ENCODE measurements at regions not wholly inside any gene's neighbourhood (a gene's known extent, or its start where the extent isn't known, plus 50 kb on each side); places are given as distances from the start of the nearest gene placed in this dataset.

- WGBS, 2 donors, result 89 to 95% methylated on average over 4 of the region's 4 CpGs
- DNase-seq (peak; percentile 44 to 59), ATAC-seq (ENCODE audit: low FRiP score in 2 of 2) (peak in 1 of 2 donors; percentile 32)
- TF ChIP-seq CTCF (IDR thresholded peaks at IDR 0.05) (peak in 2 of 6 experiments; percentile 5 to 28), EP300 (IDR thresholded peaks at IDR 0.05) (no peak)
- peaks cover 0 to 5% (median 0%) of the 10 kb centered on the region in 4 donors for H3K4me1 ChIP-seq
- no peaks in the 10 kb centered on the region for H3K27me3 ChIP-seq
- no peak overlapping the region for H3K4me3 ChIP-seq
- H3K9me3 ChIP-seq, result no peaks in the 10 kb centered on the region
- H3K36me3 ChIP-seq, result no peaks in the 10 kb centered on the region
- H3K27ac ChIP-seq, result no peak overlapping the region
Observed at GRCh38 chr2:134778372-134778771, 59.6 kb upstream of the TMEM163 start.

- TF ChIP-seq POLR2AphosphoS5 (IDR thresholded peaks at IDR 0.05) (no peak), CTCF (IDR thresholded peaks at IDR 0.05) (no peak)
- Histone ChIP-seq H3K4me1 (peaks cover 0 to 5% (median 2%) of the 10 kb centered on the region in 4 donors), H3K4me3 (no peak overlapping the region), H3K27me3 (no peaks in the 10 kb centered on the region), H3K27ac (no peak overlapping the region), H3K9me3 (no peaks in the 10 kb centered on the region), H3K36me3 (no peaks in the 10 kb centered on the region)
- no peak for ATAC-seq (ENCODE audit: low FRiP score in 2 of 2)
- no peak for DNase-seq
- 36 to 44% methylated on average over 1 of the region's 1 CpG for WGBS, 2 donors
Observed at GRCh38 chr2:134780972-134781371, 57.4 kb upstream of the ACMSD start.

GRCh38 chr2:134782107-134782506 lies 56.3 kb upstream of the ACMSD start:
- TF ChIP-seq POLR2AphosphoS5 (IDR thresholded peaks at IDR 0.05), result no peak
- no peak for TF ChIP-seq EP300 (IDR thresholded peaks at IDR 0.05)
- no peak for TF ChIP-seq CTCF (IDR thresholded peaks at IDR 0.05)
- no peak for TF ChIP-seq POLR2A (IDR thresholded peaks at IDR 0.05)
- DNase-seq (no peak), ATAC-seq (ENCODE audit: low FRiP score in 2 of 2) (no peak)
- Histone ChIP-seq H3K4me1 (peaks cover 0 to 5% (median 2%) of the 10 kb centered on the region in 4 donors), H3K27me3 (no peaks in the 10 kb centered on the region), H3K4me3 (no peak overlapping the region), H3K27ac (no peak overlapping the region), H3K36me3 (no peaks in the 10 kb centered on the region), H3K9me3 (no peaks in the 10 kb centered on the region)
- 83 to 91% methylated on average over 7 of the region's 7 CpGs for WGBS, 2 donors

- H3K9me3 ChIP-seq, result no peaks in the 10 kb centered on the region
- no peaks in the 10 kb centered on the region for H3K27me3 ChIP-seq
- peak in 1 of 2 donors; percentile 59 for DNase-seq
- H3K27ac ChIP-seq, result no peak overlapping the region
- TF ChIP-seq EP300 (IDR thresholded peaks at IDR 0.05) (no peak), POLR2A (IDR thresholded peaks at IDR 0.05) (no peak), CTCF (IDR thresholded peaks at IDR 0.05) (peak in 4 of 6 experiments; percentile 17 to 60 (median 34))
- 7 to 17% methylated on average over 3 of the region's 3 CpGs for WGBS, 2 donors
- ATAC-seq (ENCODE audit: low FRiP score in 2 of 2), result peak in 1 of 2 donors; percentile 63
- H3K4me1 ChIP-seq, result peaks cover 0 to 4% (median 1%) of the 10 kb centered on the region in 4 donors
- H3K4me3 ChIP-seq, result no peak overlapping the region
- H3K36me3 ChIP-seq, result no peaks in the 10 kb centered on the region
Observed at GRCh38 chr2:134782792-134783191, 55.6 kb upstream of the ACMSD start.

- H3K27me3 ChIP-seq, result no peaks in the 10 kb centered on the region
- H3K4me1 ChIP-seq, result peaks cover 0 to 4% (median 0%) of the 10 kb centered on the region in 4 donors
- DNase-seq (no peak), ATAC-seq (ENCODE audit: low FRiP score in 2 of 2) (peak in 1 of 2 donors; percentile 66)
- no peak overlapping the region for H3K4me3 ChIP-seq
- no peak for TF ChIP-seq CTCF (IDR thresholded peaks at IDR 0.05)
- TF ChIP-seq EP300 (IDR thresholded peaks at IDR 0.05), result no peak
- no peak for TF ChIP-seq POLR2AphosphoS5 (IDR thresholded peaks at IDR 0.05)
- TF ChIP-seq POLR2A (IDR thresholded peaks at IDR 0.05), result no peak
- WGBS, 2 donors, result 25 to 33% methylated on average over 2 of the region's 2 CpGs
- no peaks in the 10 kb centered on the region for H3K36me3 ChIP-seq
- no peaks in the 10 kb centered on the region for H3K9me3 ChIP-seq
- no peak overlapping the region for H3K27ac ChIP-seq
Observed at GRCh38 chr2:134783912-134784311, 54.5 kb upstream of the ACMSD start.
